OCI-LY7 (cell line): ENCODE measurements at regions not wholly inside any gene's neighbourhood (a gene's known extent, or its start where the extent isn't known, plus 50 kb on each side); places are given as distances from the start of the nearest gene placed in this dataset.

Experiments
- EZH2phosphoT487 ChIP-seq: fragments of 200-600 bp; sonication (generic); IDR thresholded peaks from 2 replicates; pipeline ENCODE4 v1.6.1; 2018; ENCODE audit warnings: low read depth, borderline replicate concordance, mild to moderate bottlenecking, mixed run types, antibody characterized with exemption, low read length, moderate library complexity, mixed read lengths
- TF ChIP-seq, protein P1 (sequence below): fragments of 200-600 bp; sonication (generic); conservative IDR thresholded peaks from 2 replicates; pipeline ENCODE4 v1.5.1; 2014; ENCODE audit warnings: mild to moderate bottlenecking, antibody characterized with exemption, low read length, moderate library complexity, mixed read lengths

DNA sequence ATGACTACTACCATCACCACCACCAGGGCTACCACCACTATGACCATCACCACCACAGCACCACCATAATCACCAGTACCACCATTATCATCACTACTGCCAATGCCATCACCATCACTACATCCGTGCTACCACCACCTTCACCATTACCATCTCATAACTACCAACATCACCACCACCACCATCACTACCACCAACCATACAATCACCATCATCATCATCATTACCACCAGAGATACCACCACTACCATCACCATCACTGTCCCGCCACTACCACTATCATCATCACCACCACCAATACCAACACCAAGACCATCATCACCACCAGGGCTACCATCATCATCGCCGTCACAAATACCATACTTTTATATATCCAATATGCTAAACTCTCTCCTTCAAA, 369.6 kb upstream of the DYNLRB2 start:
- TF ChIP-seq, protein P1, sequence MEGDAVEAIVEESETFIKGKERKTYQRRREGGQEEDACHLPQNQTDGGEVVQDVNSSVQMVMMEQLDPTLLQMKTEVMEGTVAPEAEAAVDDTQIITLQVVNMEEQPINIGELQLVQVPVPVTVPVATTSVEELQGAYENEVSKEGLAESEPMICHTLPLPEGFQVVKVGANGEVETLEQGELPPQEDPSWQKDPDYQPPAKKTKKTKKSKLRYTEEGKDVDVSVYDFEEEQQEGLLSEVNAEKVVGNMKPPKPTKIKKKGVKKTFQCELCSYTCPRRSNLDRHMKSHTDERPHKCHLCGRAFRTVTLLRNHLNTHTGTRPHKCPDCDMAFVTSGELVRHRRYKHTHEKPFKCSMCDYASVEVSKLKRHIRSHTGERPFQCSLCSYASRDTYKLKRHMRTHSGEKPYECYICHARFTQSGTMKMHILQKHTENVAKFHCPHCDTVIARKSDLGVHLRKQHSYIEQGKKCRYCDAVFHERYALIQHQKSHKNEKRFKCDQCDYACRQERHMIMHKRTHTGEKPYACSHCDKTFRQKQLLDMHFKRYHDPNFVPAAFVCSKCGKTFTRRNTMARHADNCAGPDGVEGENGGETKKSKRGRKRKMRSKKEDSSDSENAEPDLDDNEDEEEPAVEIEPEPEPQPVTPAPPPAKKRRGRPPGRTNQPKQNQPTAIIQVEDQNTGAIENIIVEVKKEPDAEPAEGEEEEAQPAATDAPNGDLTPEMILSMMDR = no peak
- no peak for TF ChIP-seq EZH2phosphoT487
